Stimulated activated CD4-positive, alpha-beta T cell treated with anti-CD3 and anti-CD28 coated beads, Interleukin-2, amount 100 ng/mL, for 24 hours (primary cell): ENCODE measurements at regions not wholly inside any gene's neighbourhood (a gene's known extent, or its start where the extent isn't known, plus 50 kb on each side); places are given as distances from the start of the nearest gene placed in this dataset.

Experiments
- DNase-seq, 2 donors: peaks; one replicate each; pipeline ENCODE4 v3.0.0-alpha.2; 2020

GRCh38 chr5:152269533-152269932, 135.5 kb downstream of the NMUR2 start:
- DNase-seq = no peak

DNA sequence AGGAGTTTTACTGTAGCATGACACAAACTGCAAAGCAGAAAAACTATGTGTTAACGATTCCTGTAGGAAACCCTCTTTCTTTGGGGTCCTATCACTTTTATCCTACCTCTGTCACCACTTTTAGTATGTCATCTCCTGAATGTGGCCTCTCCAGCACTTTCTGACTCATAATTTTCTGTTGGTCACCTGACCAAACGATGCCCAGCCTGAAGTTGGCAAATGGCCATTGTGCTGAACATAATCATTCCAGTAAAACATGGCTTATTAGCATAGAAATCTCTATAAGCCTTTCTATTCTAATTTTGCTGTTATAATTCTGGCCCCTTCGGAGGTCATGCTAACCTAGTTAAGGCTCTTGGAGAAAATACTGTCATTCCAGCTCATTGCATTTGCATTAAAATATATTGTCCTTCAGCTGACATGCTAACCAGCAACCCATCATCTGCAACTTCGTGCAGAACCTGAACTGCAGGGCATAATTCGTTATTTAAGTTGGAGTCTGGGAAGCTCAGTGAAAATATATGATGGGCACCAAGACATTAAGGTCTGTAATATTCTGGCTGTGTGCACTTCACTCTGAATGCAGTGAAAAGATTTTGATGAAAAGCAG, 140.3 kb downstream of the NMUR2 start:
- no peak for DNase-seq

GRCh38 chr5:152262667-152263066, 142.4 kb downstream of the NMUR2 start:
- no peak for DNase-seq

DNA sequence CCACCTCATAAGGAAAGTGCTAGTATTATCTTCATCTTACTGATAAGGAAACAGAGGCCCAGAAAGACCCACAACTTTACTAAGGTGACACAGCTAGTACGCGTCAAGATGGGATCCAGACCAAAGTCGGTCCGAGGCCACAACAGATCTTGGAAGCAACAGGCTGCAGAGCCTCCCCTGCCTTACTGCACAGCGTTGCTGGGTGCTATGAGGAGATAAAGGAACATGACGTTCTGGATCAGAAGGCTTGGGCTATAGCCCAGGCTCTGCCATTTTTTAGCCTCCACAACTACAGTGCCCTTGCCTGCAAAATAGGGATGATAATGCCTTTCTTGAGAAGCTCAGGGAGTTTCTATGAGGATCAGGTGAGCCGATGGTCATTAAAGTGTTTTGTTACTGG, 144.1 kb downstream of the NMUR2 start:
- no peak for DNase-seq

GRCh38 chr5:152259702-152260101, 145.4 kb downstream of the NMUR2 start:
- DNase-seq = no peak

- no peak for DNase-seq
Observed at GRCh38 chr5:152256580-152256979, 148.5 kb downstream of the NMUR2 start.

GRCh38 chr5:152255411-152255810, 149.7 kb downstream of the NMUR2 start:
- no peak for DNase-seq

- DNase-seq = no peak
Observed at GRCh38 chr5:152247850-152248385, 157.2 kb downstream of the NMUR2 start.

DNA sequence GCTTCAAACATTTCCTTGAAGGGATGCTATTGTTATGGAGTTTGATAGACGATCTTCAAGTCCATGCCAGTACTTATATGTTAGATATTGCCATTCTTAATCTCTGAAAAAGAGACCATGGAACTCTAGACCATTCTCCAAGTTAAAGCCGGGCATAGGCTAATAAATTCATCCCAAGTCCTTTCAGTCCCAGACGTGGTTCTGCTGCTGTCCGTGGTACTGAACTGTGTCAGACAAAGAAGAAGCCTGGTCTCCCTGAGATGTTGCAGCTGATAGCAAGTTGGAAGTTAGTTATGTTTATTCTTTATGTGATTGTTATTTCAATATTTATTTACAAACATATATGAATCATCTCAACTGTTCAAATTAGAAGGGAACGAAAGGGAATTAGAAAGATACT, 158.7 kb downstream of the NMUR2 start:
- DNase-seq = peak in 1 of 2 donors; percentile 3

DNA sequence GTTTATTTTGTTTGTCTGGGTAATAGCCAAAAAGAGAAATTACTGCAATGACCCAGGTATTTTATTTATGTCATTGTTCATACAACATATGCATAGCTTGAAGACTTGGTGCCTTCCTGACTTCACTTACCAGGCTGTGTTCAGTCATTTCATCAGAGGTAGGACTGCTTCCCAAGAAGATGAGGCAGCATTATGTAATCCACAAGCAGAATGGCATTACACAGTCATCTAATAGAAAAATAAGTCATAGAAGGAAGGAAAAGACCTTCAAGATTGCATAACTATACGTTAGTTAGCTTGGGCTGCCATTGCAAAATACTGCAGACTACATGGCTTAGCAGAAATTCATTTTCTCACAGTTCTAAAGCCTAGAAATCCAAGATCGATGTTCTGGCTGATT, 167.5 kb downstream of the NMUR2 start:
- no peak for DNase-seq

DNA sequence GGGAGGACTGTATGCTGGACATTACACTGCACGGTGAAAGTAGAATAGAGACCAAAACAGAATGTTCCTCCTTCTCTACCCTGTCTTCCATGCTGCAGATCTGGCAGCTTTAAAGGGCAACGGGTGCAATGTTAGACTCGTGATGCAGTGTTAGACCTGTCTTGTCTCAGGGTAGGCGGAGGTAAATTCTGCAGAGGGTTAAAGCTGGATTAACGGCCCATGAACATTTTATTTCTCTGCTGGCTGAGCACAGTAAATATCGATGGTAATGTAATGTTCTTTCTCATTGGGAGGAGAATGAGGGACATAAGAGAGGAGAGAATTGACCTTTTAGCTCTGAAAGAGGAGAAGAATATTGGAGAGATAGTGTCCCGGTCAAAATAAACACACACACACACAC, 178.9 kb downstream of the NMUR2 start:
- no peak for DNase-seq

GRCh38 chr5:152221721-152222629, 183.1 kb downstream of the NMUR2 start:
- DNase-seq = no peak

DNA sequence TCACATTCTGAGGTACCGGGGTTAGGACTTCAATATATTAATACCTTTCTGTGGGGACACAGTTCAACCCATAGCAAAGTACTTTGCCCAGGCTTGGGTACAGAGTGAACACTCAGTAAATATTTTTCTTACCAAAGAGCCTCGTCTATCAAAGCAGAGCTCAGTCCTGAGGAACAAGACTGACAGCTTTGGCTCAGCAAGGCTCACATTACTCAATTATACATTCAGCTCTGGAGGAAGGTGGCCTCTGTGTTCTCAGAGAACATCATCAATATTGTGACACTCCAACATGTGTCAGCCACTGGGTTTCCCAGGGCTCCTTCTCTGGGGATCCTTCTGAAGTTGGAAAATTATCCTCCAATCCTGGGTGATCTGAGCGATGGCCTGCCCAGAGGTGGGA, 186.4 kb downstream of the NMUR2 start:
- DNase-seq = no peak

DNA sequence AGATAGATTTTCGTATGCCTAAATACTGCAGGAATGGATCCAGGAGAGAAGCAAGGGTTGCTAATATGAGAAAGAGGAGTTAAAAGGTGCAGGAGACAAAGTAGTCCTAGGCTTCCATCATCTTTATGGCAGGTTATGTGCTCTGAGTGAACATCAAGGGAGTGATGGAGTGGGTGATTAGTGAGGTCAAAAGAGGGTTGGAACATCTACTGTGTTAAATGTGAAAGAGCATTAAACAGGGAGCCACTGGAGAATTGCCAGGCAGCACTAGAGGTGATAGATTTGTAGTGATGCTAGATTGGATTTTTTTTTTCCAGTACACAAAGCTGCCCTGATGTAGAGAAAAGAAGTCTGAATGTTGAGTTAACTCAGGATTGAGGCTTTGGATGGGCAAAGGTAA, 199.3 kb downstream of the NMUR2 start:
- no peak for DNase-seq

DNA sequence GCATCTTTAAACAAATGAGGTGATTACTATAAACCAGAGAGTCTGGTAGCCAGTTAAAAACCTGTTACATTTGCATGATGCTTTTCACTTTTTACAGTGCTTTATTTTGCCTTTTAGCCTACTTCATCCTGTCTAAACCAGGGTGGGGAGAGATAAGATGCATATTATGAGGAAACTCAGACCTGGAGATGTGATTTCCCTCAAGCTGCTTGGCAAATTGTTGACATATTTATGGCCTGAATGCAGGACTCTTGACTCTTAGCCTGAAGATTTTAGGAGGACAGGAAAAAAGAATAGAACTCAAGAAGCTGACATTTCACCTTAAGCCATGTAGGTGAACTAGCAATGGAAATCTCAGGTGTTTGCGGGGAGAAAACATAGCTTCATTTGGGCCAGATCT, 202.8 kb downstream of the NMUR2 start:
- DNase-seq = no peak

DNA sequence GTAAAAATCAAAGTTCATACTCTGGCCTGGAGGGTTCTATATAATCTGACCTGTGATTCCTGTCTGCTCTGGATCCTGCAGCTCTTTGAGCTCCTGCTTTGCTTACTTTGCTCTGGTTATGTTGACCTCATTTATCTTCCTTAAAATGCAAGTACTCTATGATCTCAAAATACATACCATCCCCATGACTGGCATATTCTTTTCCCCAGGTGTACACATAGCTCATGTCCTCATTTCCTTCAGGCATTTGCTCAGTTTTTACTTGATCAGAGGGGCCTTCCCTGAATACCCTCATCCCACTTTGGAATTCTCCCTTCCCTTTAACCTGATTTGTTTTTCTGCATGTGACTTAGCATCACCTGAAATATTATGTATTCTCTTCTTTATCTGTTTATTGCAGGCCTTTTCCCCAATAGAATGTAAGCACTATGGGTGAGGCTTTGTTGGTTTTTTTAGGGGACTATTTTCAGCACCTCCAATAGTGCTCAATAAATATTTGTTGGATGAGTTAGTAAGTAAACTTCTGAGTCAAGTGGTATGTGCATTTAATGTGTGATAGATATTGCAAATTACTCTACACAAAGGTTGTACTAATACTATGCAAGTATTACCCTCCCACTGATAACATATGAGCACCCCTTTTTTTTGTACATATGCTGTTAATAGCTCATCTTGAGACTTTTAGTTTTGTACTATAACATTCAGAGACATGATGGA, 211.5 kb downstream of the NMUR2 start:
- DNase-seq = no peak

DNA sequence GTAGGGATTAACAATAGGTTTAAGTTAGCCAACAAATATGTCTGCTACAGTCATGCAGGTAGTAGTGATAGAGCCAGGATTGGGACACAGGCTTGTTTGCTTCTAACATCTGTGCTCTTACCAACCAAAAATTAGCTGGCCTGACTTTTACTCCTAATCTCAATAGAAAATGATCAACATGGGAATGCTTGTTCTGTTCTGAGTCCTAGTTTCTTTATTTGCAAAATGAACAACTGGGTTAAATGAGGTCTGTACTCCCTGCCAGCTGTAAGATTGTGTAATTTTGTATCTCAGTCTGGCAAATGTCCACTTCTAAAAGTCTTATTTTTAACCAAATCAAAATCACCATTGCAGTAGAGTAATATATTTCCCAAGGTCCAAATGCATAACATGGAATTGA, 216.8 kb downstream of the NMUR2 start:
- DNase-seq = no peak

- DNase-seq = no peak
Observed at GRCh38 chr5:152187668-152188067, 217.4 kb downstream of the NMUR2 start.

GRCh38 chr5:152185547-152186245, 219.4 kb downstream of the NMUR2 start:
- DNase-seq = no peak

DNA sequence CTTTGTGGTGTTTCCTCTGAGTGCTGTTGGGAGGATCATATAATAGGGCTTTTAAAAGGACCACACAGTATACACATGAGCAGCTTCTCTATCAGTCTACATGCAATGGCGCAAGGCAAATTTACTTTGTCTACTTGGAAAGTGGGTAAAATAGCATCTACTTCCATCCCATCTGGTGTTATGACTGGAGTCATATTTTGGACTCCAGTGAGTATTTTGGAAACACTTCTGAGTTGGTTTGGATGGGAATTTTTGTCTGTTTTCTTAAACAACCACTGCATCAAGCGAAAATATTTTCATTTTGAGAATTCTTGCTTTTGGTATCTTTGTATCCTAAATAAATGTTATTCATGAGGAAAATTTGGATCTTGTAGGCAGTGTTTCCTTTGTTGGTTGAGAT, 220.8 kb downstream of the NMUR2 start:
- no peak for DNase-seq

GRCh38 chr5:152181461-152181860, 223.6 kb downstream of the NMUR2 start:
- no peak for DNase-seq

DNA sequence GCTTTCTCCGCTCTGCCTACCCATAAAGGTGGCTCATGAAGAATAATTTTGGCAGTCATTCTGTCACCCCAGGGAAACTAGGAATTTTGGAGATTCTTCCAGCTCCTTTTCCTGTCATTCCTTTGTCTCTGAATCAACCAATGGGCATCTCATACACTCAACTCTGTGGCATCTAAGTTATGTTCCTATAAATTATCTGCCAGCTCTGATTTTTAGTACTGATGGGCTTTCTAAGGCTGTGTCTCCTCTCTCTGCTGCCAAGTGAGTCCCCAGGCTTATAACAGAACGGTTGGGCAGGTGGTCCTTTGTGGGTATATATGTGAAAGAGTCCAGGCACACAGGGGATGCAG, 226.8 kb downstream of the NMUR2 start:
- DNase-seq = no peak
